ENCODE measurements at regions not wholly inside any gene's neighbourhood (a gene's known extent, or its start where the extent isn't known, plus 50 kb on each side); places are given as distances from the start of the nearest gene placed in this dataset.
"Not testable (repeated sequence)": the region's sequence is repeated elsewhere in the genome, so short reads cannot be mapped to it uniquely, and the experiment has no call there.

GRCh38 chr6:148021165-148021564 lies 321.5 kb upstream of the SASH1 start:
- H3K27me3 ChIP-seq (ENCODE audit: insufficient read depth, insufficient read length) = no peaks in the 10 kb centered on the region
- no peaks in the 10 kb centered on the region for H3K9me3 ChIP-seq (ENCODE audit: insufficient read depth, low read length)
- H3K9ac ChIP-seq (ENCODE audit: insufficient read length, low read depth) = no peak overlapping the region
- H3K4me1 ChIP-seq (ENCODE audit: insufficient read depth, insufficient read length) = no peaks in the 10 kb centered on the region
- no peak overlapping the region for H3K4me3 ChIP-seq (ENCODE audit: insufficient read length, low read depth)
- TF ChIP-seq SUZ12 (IDR thresholded peaks at IDR 0.05; ENCODE audit: extremely low read depth, insufficient read depth, insufficient read length) (no peak), YY1 (IDR thresholded peaks at IDR 0.05; ENCODE audit: insufficient read depth, insufficient read length) (no peak), ZNF274 (IDR thresholded peaks at IDR 0.05; ENCODE audit: low read depth, low read length) (no peak)
- no peaks in the 10 kb centered on the region for H3K36me3 ChIP-seq (ENCODE audit: insufficient read depth, insufficient read length, low read length)
- DNase-seq (ENCODE audit: low read depth, low spot score) = no peak

- H3K4me1 ChIP-seq (ENCODE audit: insufficient read depth, insufficient read length) = no peaks in the 10 kb centered on the region
- no peak overlapping the region for H3K9ac ChIP-seq (ENCODE audit: insufficient read length, low read depth)
- H3K4me3 ChIP-seq (ENCODE audit: insufficient read length, low read depth) = no peak overlapping the region
- no peak for TF ChIP-seq YY1 (IDR thresholded peaks at IDR 0.05; ENCODE audit: insufficient read depth, insufficient read length)
- no peak for TF ChIP-seq ZNF274 (IDR thresholded peaks at IDR 0.05; ENCODE audit: low read depth, low read length)
- TF ChIP-seq SUZ12 (IDR thresholded peaks at IDR 0.05; ENCODE audit: extremely low read depth, insufficient read depth, insufficient read length) = no peak
- no peak for DNase-seq (ENCODE audit: low read depth, low spot score)
- H3K36me3 ChIP-seq (ENCODE audit: insufficient read depth, insufficient read length, low read length) = no peaks in the 10 kb centered on the region
- no peaks in the 10 kb centered on the region for H3K27me3 ChIP-seq (ENCODE audit: insufficient read depth, insufficient read length)
- H3K9me3 ChIP-seq (ENCODE audit: insufficient read depth, low read length) = no peaks in the 10 kb centered on the region
Observed at GRCh38 chr6:148021699-148022098, 320.9 kb upstream of the SASH1 start.

DNA sequence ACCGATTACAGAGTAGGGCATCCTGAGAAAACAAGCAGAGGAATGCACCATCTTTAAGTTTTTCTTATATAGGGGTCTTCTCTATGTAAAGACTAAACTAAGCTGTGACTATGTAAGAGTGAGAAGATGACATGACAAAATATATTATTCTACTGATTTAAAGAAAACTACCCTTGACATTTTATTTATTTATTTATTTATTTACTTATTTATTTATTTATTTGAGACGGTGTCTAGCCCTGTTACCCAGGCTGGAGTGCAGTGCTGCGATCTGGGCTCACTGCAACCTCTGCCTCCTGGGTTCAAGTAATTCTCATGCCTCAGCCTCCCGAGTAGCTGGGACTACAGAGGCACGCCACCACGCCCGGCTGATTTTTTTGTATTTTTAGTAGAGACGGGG lies 320.4 kb upstream of the SASH1 start:
- H3K4me3 ChIP-seq (ENCODE audit: insufficient read length, low read depth); H3K4me1 ChIP-seq (ENCODE audit: insufficient read depth, insufficient read length); H3K9ac ChIP-seq (ENCODE audit: insufficient read length, low read depth); H3K36me3 ChIP-seq (ENCODE audit: insufficient read depth, insufficient read length, low read length); DNase-seq (ENCODE audit: low read depth, low spot score); H3K9me3 ChIP-seq (ENCODE audit: insufficient read depth, low read length); H3K27me3 ChIP-seq (ENCODE audit: insufficient read depth, insufficient read length): not testable (repeated sequence)

DNA sequence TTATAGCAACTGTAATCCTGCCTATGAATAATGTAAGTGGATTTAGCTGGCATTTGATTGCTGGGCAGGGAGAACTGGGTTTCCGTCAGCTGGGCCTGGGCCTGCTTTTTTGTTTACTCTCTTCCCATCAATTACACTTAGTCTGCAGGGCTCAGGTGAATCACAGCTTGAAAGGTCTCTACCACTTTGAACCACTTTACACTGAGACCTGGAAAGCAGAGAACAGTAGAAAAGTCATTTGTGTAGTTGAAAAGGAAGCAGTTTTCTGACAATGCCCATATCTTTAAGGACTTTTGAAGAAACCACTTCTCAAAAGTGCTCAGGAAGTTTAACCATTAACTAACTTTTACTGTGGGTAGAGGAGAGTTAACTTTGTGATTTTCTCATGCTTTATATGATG lies 315.4 kb upstream of the SASH1 start:
- no peak for DNase-seq (ENCODE audit: low read depth, low spot score)
- Histone ChIP-seq H3K9ac (ENCODE audit: insufficient read length, low read depth) (no peak overlapping the region), H3K27me3 (ENCODE audit: insufficient read depth, insufficient read length) (no peaks in the 10 kb centered on the region), H3K9me3 (ENCODE audit: insufficient read depth, low read length) (no peaks in the 10 kb centered on the region), H3K36me3 (ENCODE audit: insufficient read depth, insufficient read length, low read length) (no peaks in the 10 kb centered on the region), H3K4me1 (ENCODE audit: insufficient read depth, insufficient read length) (no peaks in the 10 kb centered on the region), H3K4me3 (ENCODE audit: insufficient read length, low read depth) (no peak overlapping the region)
- no peak for TF ChIP-seq ZNF274 (IDR thresholded peaks at IDR 0.05; ENCODE audit: low read depth, low read length)
- no peak for TF ChIP-seq YY1 (IDR thresholded peaks at IDR 0.05; ENCODE audit: insufficient read depth, insufficient read length)
- TF ChIP-seq SUZ12 (IDR thresholded peaks at IDR 0.05; ENCODE audit: extremely low read depth, insufficient read depth, insufficient read length) = no peak

GRCh38 chr6:148035806-148036390 lies 306.7 kb upstream of the SASH1 start:
- Histone ChIP-seq H3K9ac (ENCODE audit: insufficient read length, low read depth) (no peak overlapping the region), H3K9me3 (ENCODE audit: insufficient read depth, low read length) (no peaks in the 10 kb centered on the region), H3K27me3 (ENCODE audit: insufficient read depth, insufficient read length) (no peaks in the 10 kb centered on the region), H3K4me3 (ENCODE audit: insufficient read length, low read depth) (no peak overlapping the region), H3K36me3 (ENCODE audit: insufficient read depth, insufficient read length, low read length) (no peaks in the 10 kb centered on the region), H3K4me1 (ENCODE audit: insufficient read depth, insufficient read length) (no peaks in the 10 kb centered on the region)
- DNase-seq (ENCODE audit: low read depth, low spot score) = no peak
- TF ChIP-seq SUZ12 (IDR thresholded peaks at IDR 0.05; ENCODE audit: extremely low read depth, insufficient read depth, insufficient read length) (no peak), ZNF274 (IDR thresholded peaks at IDR 0.05; ENCODE audit: low read depth, low read length) (no peak), YY1 (IDR thresholded peaks at IDR 0.05; ENCODE audit: insufficient read depth, insufficient read length) (no peak)

- no peak overlapping the region for H3K4me3 ChIP-seq (ENCODE audit: insufficient read length, low read depth)
- DNase-seq (ENCODE audit: low read depth, low spot score) = no peak
- H3K36me3 ChIP-seq (ENCODE audit: insufficient read depth, insufficient read length, low read length) = no peaks in the 10 kb centered on the region
- H3K4me1 ChIP-seq (ENCODE audit: insufficient read depth, insufficient read length) = no peaks in the 10 kb centered on the region
- H3K9ac ChIP-seq (ENCODE audit: insufficient read length, low read depth) = no peak overlapping the region
- no peaks in the 10 kb centered on the region for H3K9me3 ChIP-seq (ENCODE audit: insufficient read depth, low read length)
- H3K27me3 ChIP-seq (ENCODE audit: insufficient read depth, insufficient read length) = no peaks in the 10 kb centered on the region
- TF ChIP-seq ZNF274 (IDR thresholded peaks at IDR 0.05; ENCODE audit: low read depth, low read length) = no peak
- no peak for TF ChIP-seq SUZ12 (IDR thresholded peaks at IDR 0.05; ENCODE audit: extremely low read depth, insufficient read depth, insufficient read length)
- TF ChIP-seq YY1 (IDR thresholded peaks at IDR 0.05; ENCODE audit: insufficient read depth, insufficient read length) = no peak
Observed at GRCh38 chr6:148037496-148037895, 305.1 kb upstream of the SASH1 start.

DNA sequence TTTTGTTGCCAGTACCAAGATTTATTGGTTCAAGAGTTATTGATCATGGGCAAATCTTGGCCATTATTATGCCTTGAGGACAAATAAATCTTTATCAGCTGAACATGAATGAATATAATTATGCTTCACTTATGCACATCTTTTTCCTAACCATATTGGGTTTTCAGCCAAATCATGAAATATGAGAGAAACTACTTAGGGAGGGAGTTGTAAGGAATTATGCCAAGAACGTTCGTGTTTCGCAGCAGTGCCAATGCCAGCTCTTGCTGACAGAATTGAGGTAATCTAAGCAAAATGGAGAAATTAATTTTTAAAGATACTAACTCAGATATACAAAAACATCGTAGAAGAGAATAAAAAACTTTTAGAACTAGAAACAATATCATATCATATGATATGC lies 301.1 kb upstream of the SASH1 start:
- no peaks in the 10 kb centered on the region for H3K27me3 ChIP-seq (ENCODE audit: insufficient read depth, insufficient read length)
- no peaks in the 10 kb centered on the region for H3K9me3 ChIP-seq (ENCODE audit: insufficient read depth, low read length)
- no peak for DNase-seq (ENCODE audit: low read depth, low spot score)
- H3K4me1 ChIP-seq (ENCODE audit: insufficient read depth, insufficient read length) = no peaks in the 10 kb centered on the region
- no peaks in the 10 kb centered on the region for H3K36me3 ChIP-seq (ENCODE audit: insufficient read depth, insufficient read length, low read length)
- no peak for TF ChIP-seq YY1 (IDR thresholded peaks at IDR 0.05; ENCODE audit: insufficient read depth, insufficient read length)
- TF ChIP-seq ZNF274 (IDR thresholded peaks at IDR 0.05; ENCODE audit: low read depth, low read length) = no peak
- no peak for TF ChIP-seq SUZ12 (IDR thresholded peaks at IDR 0.05; ENCODE audit: extremely low read depth, insufficient read depth, insufficient read length)
- H3K4me3 ChIP-seq (ENCODE audit: insufficient read length, low read depth) = no peak overlapping the region
- no peak overlapping the region for H3K9ac ChIP-seq (ENCODE audit: insufficient read length, low read depth)

- TF ChIP-seq SUZ12 (IDR thresholded peaks at IDR 0.05; ENCODE audit: extremely low read depth, insufficient read depth, insufficient read length) = no peak
- no peak for TF ChIP-seq ZNF274 (IDR thresholded peaks at IDR 0.05; ENCODE audit: low read depth, low read length)
- TF ChIP-seq YY1 (IDR thresholded peaks at IDR 0.05; ENCODE audit: insufficient read depth, insufficient read length) = no peak
- Histone ChIP-seq H3K36me3 (ENCODE audit: insufficient read depth, insufficient read length, low read length) (no peaks in the 10 kb centered on the region), H3K4me1 (ENCODE audit: insufficient read depth, insufficient read length) (no peaks in the 10 kb centered on the region), H3K4me3 (ENCODE audit: insufficient read length, low read depth) (no peak overlapping the region), H3K27me3 (ENCODE audit: insufficient read depth, insufficient read length) (no peaks in the 10 kb centered on the region), H3K9me3 (ENCODE audit: insufficient read depth, low read length) (no peaks in the 10 kb centered on the region), H3K9ac (ENCODE audit: insufficient read length, low read depth) (no peak overlapping the region)
- DNase-seq (ENCODE audit: low read depth, low spot score) = no peak
Observed at GRCh38 chr6:148042536-148042935, 300.1 kb upstream of the SASH1 start.

Measured in NT2/D1 (cell line).